OCI-LY1 (cell line): ENCODE measurements at regions not wholly inside any gene's neighbourhood (a gene's known extent, or its start where the extent isn't known, plus 50 kb on each side); places are given as distances from the start of the nearest gene placed in this dataset.
"Not testable (repeated sequence)": the region's sequence is repeated elsewhere in the genome, so short reads cannot be mapped to it uniquely, and the experiment has no call there.

Experiments
- H2AFZ ChIP-seq: fragments of 200-600 bp; sonication (generic), shearing (Covaris generic); 2 replicates; pipeline ENCODE4 v1.6.0; 2014; ENCODE audit warnings: antibody characterized with exemption, mild to moderate bottlenecking, low read length
- H3F3A ChIP-seq: fragments of 200-600 bp; sonication (generic), shearing (Covaris generic); 2 replicates; pipeline ENCODE4 v1.6.0; 2014; ENCODE audit warnings: mild to moderate bottlenecking, antibody characterized with exemption, low read length, moderate library complexity; ENCODE audit not compliant: insufficient read depth
- H3K27ac ChIP-seq: fragments of 200-600 bp; sonication (generic); 2 replicates; pipeline ENCODE4 v1.5.1; 2014; ENCODE audit warnings: low read length, mixed run types, mild to moderate bottlenecking, low read depth; ENCODE audit not compliant: poor library complexity, severe bottlenecking
- H3K27me3 ChIP-seq: fragments of 200-600 bp; sonication (generic); 2 replicates; pipeline ENCODE4 v1.6.0; 2014; ENCODE audit warnings: antibody characterized with exemption, mild to moderate bottlenecking, low read length, moderate library complexity; ENCODE audit not compliant: insufficient read depth
- H3K36me3 ChIP-seq: fragments of 200-600 bp; sonication (generic); 2 replicates; pipeline ENCODE4 v1.6.1; 2014; ENCODE audit warnings: mild to moderate bottlenecking, antibody characterized with exemption, low read length, moderate library complexity, mixed read lengths; ENCODE audit not compliant: insufficient read depth
- H3K4me1 ChIP-seq: fragments of 200-600 bp; sonication (generic); 2 replicates; pipeline ENCODE4 v1.5.1; 2014; ENCODE audit warnings: mild to moderate bottlenecking, low read length, moderate library complexity; ENCODE audit not compliant: insufficient read depth, severe bottlenecking
- H3K4me2 ChIP-seq: fragments of 200-600 bp; sonication (generic), shearing (Covaris generic); 2 replicates; pipeline ENCODE4 v1.6.1; 2014; ENCODE audit warnings: low read length
- H3K4me3 ChIP-seq: fragments of 200-600 bp; sonication (generic); 2 replicates; pipeline ENCODE4 v1.5.1; 2014; ENCODE audit warnings: low read length, low read depth, mild to moderate bottlenecking, mixed read lengths; ENCODE audit not compliant: poor library complexity, severe bottlenecking
- H3K79me2 ChIP-seq: fragments of 200-600 bp; shearing (Covaris generic); 2 replicates; pipeline ENCODE4 v1.6.1; 2016; ENCODE audit warnings: mixed run types, low read length, mixed read lengths; ENCODE audit not compliant: insufficient read depth
- H3K9ac ChIP-seq: fragments of 200-600 bp; sonication (generic), shearing (Covaris generic); 2 replicates; pipeline ENCODE4 v1.6.1; 2014; ENCODE audit warnings: mild to moderate bottlenecking, low read length, mixed read lengths
- H3K9me2 ChIP-seq: fragments of 200-600 bp; sonication (generic), shearing (Covaris generic); 2 replicates; pipeline ENCODE4 v1.6.1; 2014; ENCODE audit warnings: low read depth, mild to moderate bottlenecking, low read length, mixed read lengths
- H3K9me3 ChIP-seq: fragments of 200-600 bp; shearing (Covaris generic); 2 replicates; pipeline ENCODE4 v1.6.1; 2014; ENCODE audit warnings: low read length, mixed read lengths
- H4K20me1 ChIP-seq: fragments of 200-600 bp; sonication (generic), shearing (Covaris generic); 2 replicates; pipeline ENCODE4 v1.6.0; 2016; ENCODE audit warnings: mild to moderate bottlenecking, low read length; ENCODE audit not compliant: insufficient read depth
- CTCF ChIP-seq: fragments of 200-600 bp; sonication (generic), shearing (Covaris generic); IDR thresholded peaks from 2 replicates; pipeline ENCODE4 v1.5.1; 2017; ENCODE audit warnings: mild to moderate bottlenecking, antibody characterized with exemption, low read length, moderate library complexity, mixed read lengths
- EZH2 ChIP-seq: fragments of 200-600 bp; sonication (generic), shearing (Covaris generic); IDR thresholded peaks from 2 replicates; pipeline ENCODE4 v1.8.0; 2017; ENCODE audit warnings: borderline replicate concordance, mixed run types, mild to moderate bottlenecking, antibody characterized with exemption, low read length, moderate library complexity, mixed read lengths

- H3K36me3 ChIP-seq = no peaks in the 10 kb centered on the region
- H3K4me3 ChIP-seq = no peak overlapping the region
- no peaks in the 10 kb centered on the region for H3K4me1 ChIP-seq
- H2AFZ ChIP-seq = no peak overlapping the region
- H3F3A ChIP-seq = no peaks in the 10 kb centered on the region
- H4K20me1 ChIP-seq = no peaks in the 10 kb centered on the region
- no peak for TF ChIP-seq CTCF
- TF ChIP-seq EZH2 = no peak
- no peak overlapping the region for H3K27ac ChIP-seq
- no peak overlapping the region for H3K4me2 ChIP-seq
- no peaks in the 10 kb centered on the region for H3K27me3 ChIP-seq
- no peaks in the 10 kb centered on the region for H3K79me2 ChIP-seq
- H3K9me3 ChIP-seq = no peaks in the 10 kb centered on the region
- no peaks in the 10 kb centered on the region for H3K9me2 ChIP-seq
- H3K9ac ChIP-seq = no peak overlapping the region
Measured at GRCh38 chr21:16455978-16456377, 726.2 kb downstream of the USP25 start.

- no peak overlapping the region for H3K4me3 ChIP-seq
- H3K9me3 ChIP-seq = no peaks in the 10 kb centered on the region
- no peak overlapping the region for H3K27ac ChIP-seq
- no peak overlapping the region for H2AFZ ChIP-seq
- no peak overlapping the region for H3K9ac ChIP-seq
- H3K4me2 ChIP-seq = no peak overlapping the region
- no peaks in the 10 kb centered on the region for H4K20me1 ChIP-seq
- H3K9me2 ChIP-seq = no peaks in the 10 kb centered on the region
- no peak for TF ChIP-seq EZH2
- no peak for TF ChIP-seq CTCF
- no peaks in the 10 kb centered on the region for H3K36me3 ChIP-seq
- H3K27me3 ChIP-seq = no peaks in the 10 kb centered on the region
- H3K79me2 ChIP-seq = no peaks in the 10 kb centered on the region
- H3F3A ChIP-seq = no peaks in the 10 kb centered on the region
- H3K4me1 ChIP-seq = no peaks in the 10 kb centered on the region
Measured at GRCh38 chr21:16457498-16457897, 727.7 kb downstream of the USP25 start.

DNA sequence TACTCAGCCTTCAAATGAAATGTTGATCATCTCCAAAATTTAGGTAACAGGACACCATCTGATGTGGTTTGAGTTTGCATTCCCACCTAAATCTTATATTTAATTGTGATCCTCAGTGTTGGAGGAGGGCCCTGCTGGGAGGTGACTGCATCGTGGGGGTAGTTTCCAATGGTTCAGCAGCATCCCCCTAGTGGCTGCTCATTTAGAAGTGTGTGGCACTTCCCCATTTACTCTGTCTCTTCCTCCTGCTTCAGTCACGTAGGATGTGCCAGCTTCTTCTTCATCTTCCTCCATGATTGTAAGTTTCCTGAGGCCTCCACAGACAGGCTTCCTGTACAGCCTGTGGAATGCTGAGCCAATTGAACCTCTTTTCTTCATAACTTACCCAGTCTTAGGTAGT lies 731.2 kb downstream of the USP25 start:
- Histone ChIP-seq H3K9me2 (no peaks in the 10 kb centered on the region), H3F3A (no peaks in the 10 kb centered on the region), H3K9ac (no peak overlapping the region), H3K9me3 (no peaks in the 10 kb centered on the region), H4K20me1 (no peaks in the 10 kb centered on the region), H3K4me2 (no peak overlapping the region), H3K36me3 (no peaks in the 10 kb centered on the region), H3K4me1 (no peaks in the 10 kb centered on the region), H3K4me3 (no peak overlapping the region), H3K79me2 (no peaks in the 10 kb centered on the region), H3K27ac (no peak overlapping the region), H3K27me3 (no peaks in the 10 kb centered on the region), H2AFZ (no peak overlapping the region)
- no peak for TF ChIP-seq EZH2
- TF ChIP-seq CTCF = peak; percentile 26; the same call in 1 of the 2 replicates

- not testable (repeated sequence) for H3K9me3 ChIP-seq, H3K36me3 ChIP-seq, H3K79me2 ChIP-seq, H3K9ac ChIP-seq, H3K4me1 ChIP-seq, H2AFZ ChIP-seq, H4K20me1 ChIP-seq, H3K4me2 ChIP-seq, H3F3A ChIP-seq, H3K27me3 ChIP-seq, H3K27ac ChIP-seq, H3K9me2 ChIP-seq, H3K4me3 ChIP-seq
Measured at GRCh38 chr21:16464211-16464889, 734.6 kb downstream of the USP25 start.
